Stomach (tissue), 4 donors: ENCODE measurements at regions not wholly inside any gene's neighbourhood (a gene's known extent, or its start where the extent isn't known, plus 50 kb on each side); places are given as distances from the start of the nearest gene placed in this dataset.

Source experiments
- EP300 ChIP-seq: sonication (generic); formaldehyde crosslinking; IDR thresholded peaks from one replicate; pipeline ENCODE4 v1.6.1; 2017; ENCODE audit warnings: antibody characterized with exemption
- POLR2AphosphoS5 ChIP-seq, 3 donors: sonication (generic); formaldehyde crosslinking; IDR thresholded peaks; one replicate each; pipeline ENCODE4 v1.6.1; 2016; ENCODE audit warnings: antibody characterized with exemption in 3 of 3
- TF ChIP-seq, protein P1 (sequence below), 7 experiments: fragments of 450-650 bp in 4 of 7; fragments of 200-600 bp in 3 of 7; sonication (generic) in 3 of 7; IDR thresholded peaks; one replicate each; pipeline ENCODE4 v1.5.1; 2016 to 2019; ENCODE audit warnings: antibody characterized with exemption in 7 of 7, control low read depth in 2 of 7, mild to moderate bottlenecking in 1 of 7

DNA sequence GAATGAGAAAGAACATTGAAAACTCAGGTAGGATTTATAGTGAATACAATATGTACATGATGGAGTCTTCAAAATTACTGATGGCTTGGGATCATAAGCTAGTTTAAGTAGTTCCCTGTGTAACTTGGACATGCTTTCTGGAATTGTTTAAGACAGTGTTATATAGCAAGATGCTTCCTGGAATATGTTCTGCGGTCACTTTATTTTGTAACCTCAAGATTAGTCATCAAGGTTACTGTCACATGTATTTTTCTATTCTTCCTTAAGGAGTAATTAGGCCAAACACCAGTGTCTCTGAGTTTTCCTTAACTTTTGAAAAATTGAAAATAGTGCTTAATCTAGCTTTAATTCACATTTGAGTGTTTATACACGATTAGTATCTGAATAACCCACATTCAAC, 760.3 kb upstream of the ARRDC4 start:
- TF ChIP-seq, protein P1, sequence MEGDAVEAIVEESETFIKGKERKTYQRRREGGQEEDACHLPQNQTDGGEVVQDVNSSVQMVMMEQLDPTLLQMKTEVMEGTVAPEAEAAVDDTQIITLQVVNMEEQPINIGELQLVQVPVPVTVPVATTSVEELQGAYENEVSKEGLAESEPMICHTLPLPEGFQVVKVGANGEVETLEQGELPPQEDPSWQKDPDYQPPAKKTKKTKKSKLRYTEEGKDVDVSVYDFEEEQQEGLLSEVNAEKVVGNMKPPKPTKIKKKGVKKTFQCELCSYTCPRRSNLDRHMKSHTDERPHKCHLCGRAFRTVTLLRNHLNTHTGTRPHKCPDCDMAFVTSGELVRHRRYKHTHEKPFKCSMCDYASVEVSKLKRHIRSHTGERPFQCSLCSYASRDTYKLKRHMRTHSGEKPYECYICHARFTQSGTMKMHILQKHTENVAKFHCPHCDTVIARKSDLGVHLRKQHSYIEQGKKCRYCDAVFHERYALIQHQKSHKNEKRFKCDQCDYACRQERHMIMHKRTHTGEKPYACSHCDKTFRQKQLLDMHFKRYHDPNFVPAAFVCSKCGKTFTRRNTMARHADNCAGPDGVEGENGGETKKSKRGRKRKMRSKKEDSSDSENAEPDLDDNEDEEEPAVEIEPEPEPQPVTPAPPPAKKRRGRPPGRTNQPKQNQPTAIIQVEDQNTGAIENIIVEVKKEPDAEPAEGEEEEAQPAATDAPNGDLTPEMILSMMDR (IDR thresholded peaks at IDR 0.05), result no peak
- TF ChIP-seq EP300 (no peak), POLR2AphosphoS5 (IDR thresholded peaks at IDR 0.05) (no peak)
